NB4 (cell line): ENCODE measurements at regions not wholly inside any gene's neighbourhood (a gene's known extent, or its start where the extent isn't known, plus 50 kb on each side); places are given as distances from the start of the nearest gene placed in this dataset.
"Not testable (repeated sequence)": the region's sequence is repeated elsewhere in the genome, so short reads cannot be mapped to it uniquely, and the experiment has no call there.

Experiments used
- DNase-seq: peaks from one replicate; pipeline ENCODE4 v3.0.0; 2010; ENCODE audit warnings: low read depth
- H3K4me3 ChIP-seq: one replicate; pipeline ENCODE4 v1.5.1; 2011; ENCODE audit warnings: mild to moderate bottlenecking, low read depth, low read length, moderate library complexity
- CTCF ChIP-seq: IDR thresholded peaks from one replicate; pipeline ENCODE4 v1.5.1; 2012; ENCODE audit warnings: low read depth, low read length
- MAX ChIP-seq: IDR thresholded peaks from 2 replicates; pipeline ENCODE4 v1.6.1; 2011; ENCODE audit warnings: low read depth, low read length
- MYC ChIP-seq: IDR thresholded peaks from 2 replicates; pipeline ENCODE4 v1.6.1; 2011; ENCODE audit warnings: low read depth, low read length
- POLR2A ChIP-seq: IDR thresholded peaks from 2 replicates; pipeline ENCODE4 v1.6.1; 2011; ENCODE audit warnings: mild to moderate bottlenecking; ENCODE audit not compliant: insufficient read length; ENCODE audit errors: extremely low read depth

- no peak for TF ChIP-seq MYC
- no peak for TF ChIP-seq POLR2A
- TF ChIP-seq MAX = no peak
- TF ChIP-seq CTCF = no peak
- no peak for DNase-seq
- H3K4me3 ChIP-seq = no peak overlapping the region
Observed at GRCh38 chrX:63285375-63285774, 65.8 kb downstream of the SPIN4 start.

DNA sequence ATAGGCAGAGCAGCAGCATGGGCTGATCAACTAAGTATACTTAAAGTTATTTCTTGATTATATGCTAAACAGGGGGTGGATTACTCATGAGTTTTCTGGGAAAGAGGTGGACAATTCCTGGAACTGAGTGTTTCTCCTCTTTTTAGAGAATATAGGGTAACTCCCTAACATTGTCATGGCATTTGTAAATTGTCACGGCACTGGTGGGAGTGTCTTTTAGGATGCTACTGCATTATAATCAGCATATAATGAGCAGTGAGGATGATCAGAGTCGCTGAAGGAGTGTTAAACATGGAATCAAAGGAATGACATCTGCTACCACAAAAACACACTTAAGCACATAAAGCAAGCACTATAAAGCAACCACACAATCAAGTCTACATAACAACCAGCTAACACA, 66.5 kb downstream of the SPIN4 start:
- no peak for DNase-seq
- no peak overlapping the region for H3K4me3 ChIP-seq
- no peak for TF ChIP-seq MYC
- TF ChIP-seq CTCF = no peak

GRCh38 chrX:63283348-63283747, 67.8 kb downstream of the SPIN4 start:
- TF ChIP-seq MAX (no peak), MYC (no peak), CTCF (no peak), POLR2A (no peak)
- DNase-seq = no peak
- H3K4me3 ChIP-seq = no peak overlapping the region

DNA sequence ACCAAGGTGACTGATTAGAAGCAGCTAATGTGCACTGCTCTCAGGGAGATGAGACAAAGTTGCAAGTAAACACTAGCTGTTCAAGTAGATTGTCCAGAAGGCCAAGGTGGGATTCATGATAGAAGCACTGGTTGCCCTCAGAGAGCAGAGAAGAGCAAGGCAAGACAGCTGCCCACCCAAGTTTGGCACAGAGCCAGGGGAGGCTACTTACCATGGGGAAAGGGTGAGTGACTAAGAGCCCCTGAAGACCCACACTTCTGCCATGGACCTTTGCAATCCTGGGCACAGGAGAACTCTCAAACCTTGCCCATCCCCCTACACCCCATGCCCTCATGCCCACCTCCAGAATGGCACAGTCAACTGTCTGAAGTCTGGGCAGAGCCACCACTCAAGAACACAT, 68.3 kb downstream of the SPIN4 start:
- TF ChIP-seq CTCF (no peak), POLR2A (no peak), MAX (no peak), MYC (no peak)
- DNase-seq = no peak
- H3K4me3 ChIP-seq = no peak overlapping the region

GRCh38 chrX:63282077-63282476, 69.1 kb downstream of the SPIN4 start:
- H3K4me3 ChIP-seq = no peak overlapping the region
- TF ChIP-seq POLR2A = no peak
- no peak for TF ChIP-seq MYC
- TF ChIP-seq CTCF = no peak
- no peak for TF ChIP-seq MAX
- no peak for DNase-seq

- DNase-seq = no peak
- TF ChIP-seq MAX = no peak
- TF ChIP-seq MYC = no peak
- no peak for TF ChIP-seq POLR2A
- no peak for TF ChIP-seq CTCF
- H3K4me3 ChIP-seq = no peak overlapping the region
Observed at GRCh38 chrX:63281465-63281864, 69.7 kb downstream of the SPIN4 start.

- not testable (repeated sequence) for DNase-seq, H3K4me3 ChIP-seq
Observed at GRCh38 chrX:63277394-63277793, 73.7 kb downstream of the SPIN4 start.
